HepG2 (cell line): ENCODE measurements at regions not wholly inside any gene's neighbourhood (a gene's known extent, or its start where the extent isn't known, plus 50 kb on each side); places are given as distances from the start of the nearest gene placed in this dataset.

Experiments used
- ATAC-seq: fragments of 200-7000 bp; cut with Tn5 transposase; 3 replicates; pipeline ENCODE4 v1.9.1; 2020; ENCODE audit warnings: mild to moderate bottlenecking, moderate library complexity
- BruUV-seq: library from RNA; stranded (reverse); fragments of 400-500 nt; replicated peaks from 2 replicates; lab custom pipeline; 2021; lab: Mats Ljungman, UMichigan
- CTCF ChIA-PET: fragments of 300-600 bp; formaldehyde crosslinking; extraction: SDS; loops from one replicate; lab custom pipeline; 2021; ENCODE audit warnings: low total read pairs, inconsistent platforms, low intra/inter-chr PET ratio; lab: Yijun Ruan, JAX
- POLR2A ChIA-PET: fragments of 350-600 bp; sonication (Branson Sonifier 250); formaldehyde crosslinking; loops from one replicate; lab custom pipeline; 2020; ENCODE audit warnings: antibody characterized with exemption, inconsistent platforms; lab: Yijun Ruan, JAX
- DNase-seq: peaks from one replicate; pipeline ENCODE4 v3.0.0-alpha.2; 2015; ENCODE audit warnings: low spot score
- FAIRE-seq: peaks from 3 replicates; lab custom pipeline; 2011; peaks lifted over from hg19 to GRCh38; lab: Jason Lieb, UNC
- H2AFZ ChIP-seq: one replicate; pipeline ENCODE4 v1.6.1; 2011; ENCODE audit warnings: low read length, inconsistent platforms
- H3K27ac ChIP-seq: fragments of 300-600 bp; 3 replicates; pipeline ENCODE4 v1.8.0; 2011; ENCODE audit warnings: mixed run types, mild to moderate bottlenecking, mixed read lengths, low read length, inconsistent platforms; ENCODE audit not compliant: insufficient read depth; ENCODE audit errors: extremely low read length
- H3K27me3 ChIP-seq, 2 experiments: fragments of 200-600 bp in 1 of 2; 2 replicates in 1 of 2; 3 replicates in 1 of 2; pipeline versions ENCODE4 v1.6.0 to v1.8.0; 2011; ENCODE audit warnings: low read length in 2 of 2, mild to moderate bottlenecking in 2 of 2, moderate library complexity in 2 of 2, inconsistent platforms in 1 of 2; ENCODE audit not compliant: insufficient read depth in 2 of 2, control insufficient read depth in 1 of 2
- H3K36me3 ChIP-seq, 2 experiments: fragments of 200-600 bp in 1 of 2; replicated peaks in 1 of 2; 2 replicates in 1 of 2; 3 replicates in 1 of 2; pipeline versions ENCODE4 v1.5.1 to v1.8.0; 2011; ENCODE audit warnings: low read length in 2 of 2, inconsistent platforms in 1 of 2; ENCODE audit not compliant: insufficient read depth in 2 of 2, control insufficient read depth in 1 of 2
- H3K4me1 ChIP-seq: 2 replicates; pipeline ENCODE4 v1.5.1; 2012; ENCODE audit warnings: low read length, inconsistent platforms; ENCODE audit not compliant: insufficient read depth
- H3K4me2 ChIP-seq: 2 replicates; pipeline ENCODE4 v1.6.0; 2011; ENCODE audit warnings: low read depth, low read length, inconsistent platforms
- H3K4me3 ChIP-seq, 3 experiments: fragments of 200-600 bp in 1 of 3; sonication (generic), shearing (Covaris generic) in 1 of 3; replicated peaks in 1 of 3; 2 replicates each; pipeline ENCODE4 v1.5.1; 2011 to 2016; ENCODE audit warnings: low read length in 3 of 3, inconsistent platforms in 2 of 3, low read depth in 2 of 3, mild to moderate bottlenecking in 2 of 3, control low read depth in 1 of 3, mixed read lengths in 1 of 3; ENCODE audit not compliant: insufficient read depth in 1 of 3
- H3K79me2 ChIP-seq: one replicate; pipeline ENCODE4 v1.6.1; 2011; ENCODE audit warnings: low read length, inconsistent platforms; ENCODE audit not compliant: insufficient read depth
- H3K9ac ChIP-seq: 2 replicates; pipeline ENCODE4 v1.6.0; 2011; ENCODE audit warnings: mild to moderate bottlenecking, low read depth, low read length, inconsistent platforms; ENCODE audit not compliant: insufficient read depth
- H3K9me3 ChIP-seq: 2 replicates; pipeline ENCODE4 v1.5.1; 2012; ENCODE audit warnings: mild to moderate bottlenecking, low read length
- H4K20me1 ChIP-seq: 2 replicates; pipeline ENCODE4 v1.6.0; 2011; ENCODE audit warnings: inconsistent platforms, mild to moderate bottlenecking, low read length, moderate library complexity; ENCODE audit not compliant: insufficient read depth
- ADNP ChIP-seq: sonication (generic); formaldehyde crosslinking; IDR thresholded peaks from 2 replicates; pipeline ENCODE4 v1.4.0; 2020; ENCODE audit warnings: missing genetic modification reagents
- AKAP8 ChIP-seq: sonication (generic); formaldehyde crosslinking; IDR thresholded peaks from 2 replicates; pipeline ENCODE4 v1.5.1; 2020; ENCODE audit warnings: mild to moderate bottlenecking, missing genetic modification reagents
- ATF5 ChIP-seq: sonication (generic); formaldehyde crosslinking; IDR thresholded peaks from 2 replicates; pipeline ENCODE4 v1.4.0; 2020; ENCODE audit warnings: mild to moderate bottlenecking, low read depth, missing genetic modification reagents
- CHD2 ChIP-seq: IDR thresholded peaks from 2 replicates; pipeline ENCODE4 v1.6.1; 2011; ENCODE audit warnings: low read depth, low read length, improper control_type of control experiment
- CREM ChIP-seq, 2 experiments: sonication (generic) in 1 of 2; formaldehyde crosslinking in 1 of 2; IDR thresholded peaks; 2 replicates each; pipeline versions ENCODE4 v1.4.0 to v1.6.1; 2016 to 2020; ENCODE audit warnings: antibody characterized with exemption in 1 of 2, mild to moderate bottlenecking in 1 of 2, missing genetic modification reagents in 1 of 2
- FOXP1 ChIP-seq, 2 experiments: fragments of 450-650 bp in 1 of 2; IDR thresholded peaks; 2 replicates each; pipeline ENCODE4 v1.6.1; 2017 to 2018; ENCODE audit warnings: antibody characterized with exemption in 1 of 2
- GMEB1 ChIP-seq: sonication (generic); formaldehyde crosslinking; IDR thresholded peaks from 2 replicates; pipeline ENCODE4 v1.5.1; 2020; ENCODE audit warnings: missing genetic modification reagents, mild to moderate bottlenecking, borderline replicate concordance
- NAIF1 ChIP-seq: sonication (generic); formaldehyde crosslinking; IDR thresholded peaks from 2 replicates; pipeline ENCODE4 v1.5.0; 2020; ENCODE audit warnings: mild to moderate bottlenecking, missing genetic modification reagents, borderline replicate concordance
- NFRKB ChIP-seq: fragments of 450-650 bp; IDR thresholded peaks from 2 replicates; pipeline ENCODE4 v1.6.1; 2017
- RARG ChIP-seq: sonication (generic); formaldehyde crosslinking; IDR thresholded peaks from 2 replicates; pipeline ENCODE4 v1.4.0; 2020; ENCODE audit warnings: low read depth, mild to moderate bottlenecking, missing genetic modification reagents
- SOX5 ChIP-seq: IDR thresholded peaks from 2 replicates; pipeline ENCODE4 v1.6.1; 2016; ENCODE audit warnings: borderline replicate concordance
- SRY ChIP-seq: sonication (generic); formaldehyde crosslinking; IDR thresholded peaks from 2 replicates; pipeline ENCODE4 v1.8.0; 2022; ENCODE audit warnings: mild to moderate bottlenecking, missing genetic modification reagents
- TFAP4 ChIP-seq: sonication (generic); IDR thresholded peaks from 2 replicates; pipeline ENCODE4 v1.6.1; 2016; ENCODE audit warnings: low read depth, borderline replicate concordance
- THAP11 ChIP-seq: IDR thresholded peaks from 2 replicates; pipeline ENCODE4 v1.6.1; 2016; ENCODE audit warnings: missing biosample characterization, missing genetic modification reagents
- XBP1 ChIP-seq: sonication (generic); formaldehyde crosslinking; IDR thresholded peaks from 2 replicates; pipeline ENCODE4 v1.5.0; 2020; ENCODE audit warnings: missing genetic modification reagents
- ZNF260 ChIP-seq: sonication (generic); formaldehyde crosslinking; IDR thresholded peaks from 2 replicates; pipeline ENCODE4 v1.4.0; 2020; ENCODE audit warnings: missing genetic modification reagents, low read depth, mild to moderate bottlenecking, borderline replicate concordance
- ZNF550 ChIP-seq: sonication (generic); formaldehyde crosslinking; IDR thresholded peaks from 2 replicates; pipeline ENCODE4 v1.4.0; 2020; ENCODE audit warnings: mild to moderate bottlenecking, missing genetic modification reagents, borderline replicate concordance
- ZNF569 ChIP-seq: sonication (generic); formaldehyde crosslinking; IDR thresholded peaks from 2 replicates; pipeline ENCODE4 v1.5.0; 2020; ENCODE audit warnings: mild to moderate bottlenecking, missing genetic modification reagents, moderate library complexity, borderline replicate concordance
- ZNF746 ChIP-seq: sonication (generic); formaldehyde crosslinking; IDR thresholded peaks from 2 replicates; pipeline ENCODE4 v1.8.0; 2022; ENCODE audit warnings: mild to moderate bottlenecking, missing genetic modification reagents
- ZSCAN29 ChIP-seq: sonication (generic); formaldehyde crosslinking; conservative IDR thresholded peaks from 2 replicates; pipeline ENCODE4 v1.4.0; 2020; ENCODE audit warnings: mild to moderate bottlenecking, missing genetic modification reagents
- WGBS: methylation state at CpG from one replicate; pipeline ENCODE4 v1.1.6; 2017; ENCODE audit warnings: low lambda C conversion rate; 5-methylcytosine and 5-hydroxymethylcytosine counted together
- in situ Hi-C: cut with HindIII; loops from 2 replicates; pipeline ENCODE4 v1.10.0; 2017; ENCODE audit warnings: low pct_unique_long_range_greater_than_20kb; ENCODE audit not compliant: extremely low pct_ligation_motif_present
- intact Hi-C: fragments of 100-400 bp; cut with micrococcal nuclease; formaldehyde crosslinking; loops from one replicate; pipeline ENCODE4 v1.10.0; 2022; ENCODE audit not compliant: unreplicated experiment

- H3K27ac ChIP-seq, result no peak overlapping the region
- CTCF ChIA-PET, result no interaction called here
- no TSS peak for BruUV-seq
- H2AFZ ChIP-seq, result no peak overlapping the region
- no peak overlapping the region for H3K9ac ChIP-seq
- H3K36me3 ChIP-seq, result no peaks in the 10 kb centered on the region
- no peaks in the 10 kb centered on the region for H4K20me1 ChIP-seq
- no peaks in the 10 kb centered on the region; a peak in 3 of 5 replicates for H3K27me3 ChIP-seq
- FAIRE-seq (no peak), DNase-seq (no peak), ATAC-seq (no peak)
- no peaks in the 10 kb centered on the region for H3K9me3 ChIP-seq
- no peak for TF ChIP-seq XBP1 (CRISPR knock-in tag)
- TF ChIP-seq NFRKB, result no peak
- no peak for TF ChIP-seq RARG (CRISPR knock-in tag)
- no peak for TF ChIP-seq TFAP4
- TF ChIP-seq ZNF260 (CRISPR knock-in tag), result no peak
- TF ChIP-seq GMEB1 (CRISPR knock-in tag), result no peak
- TF ChIP-seq ZNF746 (CRISPR knock-in tag), result no peak
- TF ChIP-seq ADNP (CRISPR knock-in tag), result no peak
- TF ChIP-seq ATF5 (CRISPR knock-in tag), result no peak
- TF ChIP-seq SRY (CRISPR knock-in tag), result no peak
- TF ChIP-seq ZNF569 (CRISPR knock-in tag), result no peak
- no peak for TF ChIP-seq SOX5 (CRISPR knock-in tag)
- no peak for TF ChIP-seq ZSCAN29
- no peak for TF ChIP-seq FOXP1 (IDR thresholded peaks at IDR 0.05)
- no peak for TF ChIP-seq FOXP1 (CRISPR knock-in tag; IDR thresholded peaks at IDR 0.05)
- no peak for TF ChIP-seq AKAP8 (CRISPR knock-in tag)
- TF ChIP-seq ZNF550 (CRISPR knock-in tag), result no peak
- TF ChIP-seq CREM (IDR thresholded peaks at IDR 0.05), result no peak
- no peak for TF ChIP-seq CREM (CRISPR knock-in tag; IDR thresholded peaks at IDR 0.05)
- no peak for TF ChIP-seq NAIF1 (CRISPR knock-in tag)
- no peak for TF ChIP-seq CHD2
- no peak for TF ChIP-seq THAP11 (CRISPR knock-in tag)
- intact Hi-C loops, result no loop called here
- H3K4me1 ChIP-seq, result peaks cover 11% of the 10 kb centered on the region
- H3K4me2 ChIP-seq, result no peak overlapping the region
- no peak overlapping the region for H3K4me3 ChIP-seq
- WGBS, result 33% methylated on average over 6 of the region's 6 CpGs
- in situ Hi-C loops, result no loop called here
- POLR2A ChIA-PET, result no interaction called here
- H3K79me2 ChIP-seq, result no peaks in the 10 kb centered on the region
Measured at GRCh38 chr10:90983914-90984549, 63.1 kb upstream of the ANKRD1 start.
